AG04449 (cell line): ENCODE measurements at regions not wholly inside any gene's neighbourhood (a gene's known extent, or its start where the extent isn't known, plus 50 kb on each side); places are given as distances from the start of the nearest gene placed in this dataset.

Experiments used
- CTCF ChIA-PET: fragments of 350-600 bp; formaldehyde crosslinking; extraction: SDS; loops from one replicate; lab custom pipeline; 2021; ENCODE audit warnings: antibody characterized with exemption; lab: Yijun Ruan, JAX
- POLR2A ChIA-PET: fragments of 400-600, 350-600 bp; formaldehyde crosslinking; extraction: SDS; loops from one replicate; lab custom pipeline; 2020; ENCODE audit warnings: antibody characterized with exemption, inconsistent platforms; lab: Yijun Ruan, JAX
- DNase-seq: peaks from one replicate; pipeline ENCODE4 v3.0.0-alpha.2; 2010; ENCODE audit warnings: low read depth, low spot score
- H3K4me3 ChIP-seq: 2 replicates; pipeline ENCODE4 v1.5.1; 2011; ENCODE audit warnings: low read depth, mild to moderate bottlenecking, control low read depth, low read length
- CTCF ChIP-seq: IDR thresholded peaks from one replicate; pipeline ENCODE4 v1.5.1; 2011; ENCODE audit warnings: mild to moderate bottlenecking, moderate library complexity, low read length, control low read depth, inconsistent platforms; ENCODE audit not compliant: insufficient read depth; ENCODE audit errors: missing control alignments

- no peak overlapping the region for H3K4me3 ChIP-seq
- POLR2A ChIA-PET, result no interaction called here
- CTCF ChIA-PET, result no interaction called here
- no peak for DNase-seq
- no peak for TF ChIP-seq CTCF
Observed at GRCh38 chr7:17139081-17139480, 159.4 kb upstream of the AHR start.

DNA sequence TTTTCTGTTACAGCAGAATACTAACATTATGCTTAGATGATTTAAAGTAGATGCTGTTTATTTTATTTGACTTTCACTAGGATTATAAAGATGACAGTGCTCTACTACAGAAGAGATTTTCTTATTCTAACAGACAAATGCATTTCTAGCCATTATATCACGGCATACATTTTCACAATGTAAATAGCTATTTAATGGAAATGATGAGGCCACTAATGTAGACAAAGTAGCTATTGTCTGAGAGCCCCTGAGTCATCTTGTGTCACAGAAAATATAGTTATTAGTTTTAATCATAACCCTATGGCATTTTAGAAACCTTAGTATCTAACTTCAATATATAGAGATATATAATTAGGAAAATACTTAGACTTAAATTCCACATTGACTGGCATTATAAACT, 158.0 kb upstream of the AHR start:
- POLR2A ChIA-PET, result no interaction called here
- DNase-seq, result no peak
- CTCF ChIA-PET, result no interaction called here
- no peak for TF ChIP-seq CTCF
- no peak overlapping the region for H3K4me3 ChIP-seq

- no peak overlapping the region for H3K4me3 ChIP-seq
- ChIA-PET CTCF (interaction anchor here (1.2 to 1.9 kb wide), 2 partner anchors 81 to 158 kb away, joined by 3 to 4 read pairs; no protein-coding TSS in a partner anchor), POLR2A (no interaction called here)
- no peak for DNase-seq
- no peak for TF ChIP-seq CTCF
Observed at GRCh38 chr7:17142831-17143541, 155.5 kb upstream of the AHR start.

- no peak for DNase-seq
- TF ChIP-seq CTCF, result no peak
- POLR2A ChIA-PET, result no interaction called here
- no peak overlapping the region for H3K4me3 ChIP-seq
- CTCF ChIA-PET, result interaction anchor here (1.9 kb wide), 1 partner anchor 82 kb away, joined by 4 read pairs; no protein-coding TSS in a partner anchor
Observed at GRCh38 chr7:17144322-17144721, 154.1 kb upstream of the AHR start.

DNA sequence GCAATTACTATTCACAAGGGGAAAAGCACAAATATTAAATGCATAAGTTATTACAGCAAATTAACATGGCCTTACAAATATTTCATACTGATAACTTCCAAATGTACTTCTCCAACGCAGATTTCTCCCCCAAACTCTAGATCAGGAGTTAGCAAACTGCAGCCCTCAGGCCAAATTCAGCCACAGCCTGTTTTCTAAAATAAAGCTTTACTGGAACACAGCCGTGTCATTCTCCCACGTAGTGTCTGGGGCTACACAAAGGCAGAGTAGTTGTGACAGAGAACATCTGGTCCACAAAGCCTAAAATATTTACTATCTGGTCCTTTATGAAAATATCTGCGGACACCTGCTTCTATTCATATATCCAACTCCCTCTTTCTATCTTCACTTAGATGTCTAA, 151.8 kb upstream of the AHR start:
- CTCF ChIA-PET, result interaction anchor here (0.8 to 1.8 kb wide), 2 partner anchors 10 to 43 kb away, joined by 3 to 4 read pairs; no protein-coding TSS in a partner anchor
- TF ChIP-seq CTCF, result no peak
- POLR2A ChIA-PET, result no interaction called here
- no peak overlapping the region for H3K4me3 ChIP-seq
- no peak for DNase-seq

GRCh38 chr7:17147409-17147808, 151.0 kb upstream of the AHR start:
- no peak for TF ChIP-seq CTCF
- no peak for DNase-seq
- H3K4me3 ChIP-seq, result no peak overlapping the region
- POLR2A ChIA-PET, result no interaction called here
- CTCF ChIA-PET, result interaction anchor here (0.8 to 1.2 kb wide), 3 partner anchors 42 to 139 kb away, joined by 3 to 4 read pairs (median 3); no protein-coding TSS in a partner anchor
